GM12873 (cell line): ENCODE measurements at regions not wholly inside any gene's neighbourhood (a gene's known extent, or its start where the extent isn't known, plus 50 kb on each side); places are given as distances from the start of the nearest gene placed in this dataset.

Experiments
- CTCF ChIP-seq: IDR thresholded peaks from 2 replicates; pipeline ENCODE4 v1.5.1; 2012; ENCODE audit warnings: low read depth, mild to moderate bottlenecking, moderate library complexity, low read length, control low read depth; ENCODE audit not compliant: insufficient read depth; ENCODE audit errors: missing control alignments

DNA sequence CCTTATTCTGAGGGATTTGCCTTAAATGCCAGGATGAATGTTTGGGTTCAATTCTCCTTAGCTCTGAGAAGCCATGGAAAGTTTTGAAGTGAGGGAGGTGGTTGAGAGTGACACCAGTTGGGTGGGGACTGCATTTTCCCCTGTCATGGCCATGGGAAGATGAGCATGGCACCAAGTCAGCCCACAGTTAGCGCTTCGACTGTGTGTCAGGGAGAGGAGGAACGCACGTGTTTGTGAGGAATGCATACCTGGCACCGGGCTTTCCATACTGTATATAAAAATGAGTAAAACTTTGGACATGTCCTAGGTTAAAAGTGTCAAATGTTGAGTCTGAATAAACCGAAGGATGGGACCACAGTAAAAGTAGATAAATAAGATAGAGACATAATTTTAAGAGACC lies 187.5 kb upstream of the KL start:
- no peak for TF ChIP-seq CTCF

DNA sequence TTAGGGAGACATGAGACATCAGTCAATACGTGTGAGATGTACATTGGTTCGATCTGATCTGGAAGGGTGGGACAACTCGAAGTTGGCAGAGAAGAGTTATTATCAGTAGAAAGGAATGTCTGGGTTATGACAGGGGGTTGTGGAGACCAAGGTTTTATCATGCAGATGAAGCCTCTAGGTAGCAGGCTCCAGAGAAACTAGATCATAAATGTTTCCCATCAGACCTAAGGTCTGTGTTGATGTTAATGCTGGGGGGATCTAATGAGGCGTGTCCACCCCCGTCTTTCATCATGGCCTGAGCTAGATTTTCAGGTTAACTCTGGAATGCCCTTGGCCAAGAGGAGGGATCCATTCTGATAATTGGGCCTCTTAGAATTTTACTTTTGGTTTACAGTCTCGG lies 187.0 kb upstream of the KL start:
- no peak for TF ChIP-seq CTCF

GRCh38 chr13:32829676-32830335 lies 186.4 kb upstream of the KL start:
- TF ChIP-seq CTCF, result no peak

DNA sequence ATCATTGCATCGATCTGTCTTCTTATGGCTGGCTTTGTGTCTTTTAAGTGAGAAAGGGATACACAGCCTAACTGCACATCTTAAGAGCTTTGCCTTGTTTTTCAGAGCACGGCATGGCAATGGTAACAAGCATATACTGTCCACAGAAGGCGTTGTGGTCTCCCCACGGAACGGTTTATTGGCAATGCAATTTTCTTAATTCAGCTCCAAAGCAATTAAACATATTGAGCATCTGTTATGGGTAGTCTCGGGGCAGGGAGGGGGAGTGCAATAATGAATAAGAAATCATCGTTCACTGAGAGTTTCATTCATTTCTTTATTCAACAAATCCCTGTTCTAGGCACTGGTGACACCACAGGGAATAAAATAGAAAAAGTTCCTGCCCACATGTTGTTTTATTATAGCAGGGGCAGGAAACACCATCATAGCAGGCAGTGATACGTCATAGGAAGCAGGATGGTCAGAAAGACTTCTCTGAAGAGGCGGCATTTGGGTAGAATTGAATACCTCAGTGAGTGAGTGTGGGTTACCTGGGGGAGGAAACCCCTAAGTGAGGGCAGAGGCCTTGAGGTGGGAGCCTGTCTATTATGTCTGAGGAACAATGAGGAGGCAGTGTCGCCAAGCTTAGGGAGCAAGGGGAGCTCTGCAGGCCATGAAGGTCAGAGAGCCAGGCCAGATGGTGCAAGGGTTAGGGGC lies 185.7 kb upstream of the KL start:
- TF ChIP-seq CTCF, result no peak

- TF ChIP-seq CTCF, result no peak
These were observed 178.8 kb upstream of the KL start for GRCh38 chr13:32837307-32837972.

GRCh38 chr13:32837973-32838927 lies 178.0 kb upstream of the KL start:
- no peak for TF ChIP-seq CTCF
